H1 (cell line): ENCODE measurements at regions not wholly inside any gene's neighbourhood (a gene's known extent, or its start where the extent isn't known, plus 50 kb on each side); places are given as distances from the start of the nearest gene placed in this dataset.

Experiments used
- JUND ChIP-seq: IDR thresholded peaks from 2 replicates; pipeline ENCODE4 v1.6.1; 2011; ENCODE audit warnings: mild to moderate bottlenecking, improper control_type of control experiment, low read length
- POLR2A ChIP-seq, 2 experiments: IDR thresholded peaks; 1 replicate in 1 of 2; 2 replicates in 1 of 2; pipeline ENCODE4 v1.6.1; 2011; ENCODE audit warnings: low read depth in 2 of 2, low read length in 2 of 2, mild to moderate bottlenecking in 2 of 2; ENCODE audit errors: control extremely low read depth in 1 of 2
- RAD21 ChIP-seq, 2 experiments: IDR thresholded peaks in 1 of 2; conservative IDR thresholded peaks in 1 of 2; 2 replicates each; pipeline ENCODE4 v1.6.1; 2011; ENCODE audit warnings: low read depth in 2 of 2, low read length in 2 of 2, improper control_type of control experiment in 1 of 2, inconsistent platforms in 1 of 2, mild to moderate bottlenecking in 1 of 2, moderate library complexity in 1 of 2
- RFX5 ChIP-seq: IDR thresholded peaks from 2 replicates; pipeline ENCODE4 v1.6.1; 2011; ENCODE audit warnings: low read depth, low read length, improper control_type of control experiment, borderline replicate concordance
- TEAD4 ChIP-seq: IDR thresholded peaks from 2 replicates; pipeline ENCODE4 v1.6.1; 2012; ENCODE audit warnings: low read depth, low read length, inconsistent platforms, mixed read lengths
- YY1 ChIP-seq: IDR thresholded peaks from 2 replicates; pipeline ENCODE4 v1.6.1; 2011; ENCODE audit warnings: low read depth, mild to moderate bottlenecking, low read length
- TF ChIP-seq, protein P1 (sequence below), 3 experiments: IDR thresholded peaks; 1 replicate in 2 of 3; 2 replicates in 1 of 3; pipeline versions ENCODE4 v1.5.1 to v1.6.1; 2011; ENCODE audit warnings: low read length in 3 of 3, mild to moderate bottlenecking in 3 of 3, inconsistent platforms in 2 of 3, low read depth in 1 of 3, moderate library complexity in 1 of 3; ENCODE audit not compliant: insufficient read depth in 1 of 3; ENCODE audit errors: control extremely low read depth in 1 of 3

DNA sequence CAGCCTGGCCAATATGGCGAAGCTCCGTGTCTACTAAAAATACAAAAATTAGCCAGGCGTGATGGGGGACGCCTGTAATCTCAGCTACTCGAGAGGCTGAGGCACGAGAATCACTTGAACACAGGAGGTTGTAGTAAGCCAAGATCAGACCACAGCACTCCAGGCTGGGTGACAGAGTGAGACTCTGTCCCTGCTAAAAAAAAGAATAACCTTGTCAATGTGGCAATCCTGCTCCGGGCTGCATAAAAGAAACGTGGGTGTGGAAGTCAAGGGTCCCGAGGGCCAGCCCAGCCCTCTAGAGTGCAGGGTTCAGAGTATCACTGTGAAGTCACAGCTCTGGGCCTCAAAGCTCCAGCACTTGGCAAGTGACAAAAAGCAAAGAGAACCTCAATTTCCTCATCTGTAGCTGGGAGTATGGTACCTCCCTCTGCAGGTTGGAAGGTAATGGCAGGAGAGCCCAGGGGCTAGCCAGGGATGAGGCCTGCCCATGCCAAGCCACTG, 73.5 kb upstream of the IQSEC1 start:
- TF ChIP-seq YY1 (no peak), JUND (no peak), RAD21 (IDR thresholded peaks at IDR 0.05 in 1 of 2, conservative IDR thresholded peaks at IDR 0.05 in 1 of 2; ENCODE audit: low read depth in 2 of 2, low read length in 2 of 2) (no peak), POLR2A (IDR thresholded peaks at IDR 0.05; ENCODE audit: control extremely low read depth in 1 of 2, low read depth in 2 of 2, low read length in 2 of 2) (no peak), RFX5 (no peak), TEAD4 (no peak)
- TF ChIP-seq, protein P1, sequence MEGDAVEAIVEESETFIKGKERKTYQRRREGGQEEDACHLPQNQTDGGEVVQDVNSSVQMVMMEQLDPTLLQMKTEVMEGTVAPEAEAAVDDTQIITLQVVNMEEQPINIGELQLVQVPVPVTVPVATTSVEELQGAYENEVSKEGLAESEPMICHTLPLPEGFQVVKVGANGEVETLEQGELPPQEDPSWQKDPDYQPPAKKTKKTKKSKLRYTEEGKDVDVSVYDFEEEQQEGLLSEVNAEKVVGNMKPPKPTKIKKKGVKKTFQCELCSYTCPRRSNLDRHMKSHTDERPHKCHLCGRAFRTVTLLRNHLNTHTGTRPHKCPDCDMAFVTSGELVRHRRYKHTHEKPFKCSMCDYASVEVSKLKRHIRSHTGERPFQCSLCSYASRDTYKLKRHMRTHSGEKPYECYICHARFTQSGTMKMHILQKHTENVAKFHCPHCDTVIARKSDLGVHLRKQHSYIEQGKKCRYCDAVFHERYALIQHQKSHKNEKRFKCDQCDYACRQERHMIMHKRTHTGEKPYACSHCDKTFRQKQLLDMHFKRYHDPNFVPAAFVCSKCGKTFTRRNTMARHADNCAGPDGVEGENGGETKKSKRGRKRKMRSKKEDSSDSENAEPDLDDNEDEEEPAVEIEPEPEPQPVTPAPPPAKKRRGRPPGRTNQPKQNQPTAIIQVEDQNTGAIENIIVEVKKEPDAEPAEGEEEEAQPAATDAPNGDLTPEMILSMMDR (IDR thresholded peaks at IDR 0.05; ENCODE audit: control extremely low read depth in 1 of 3, insufficient read depth in 1 of 3, low read depth in 1 of 3, low read length in 3 of 3), result no peak
